Umbilical cord (tissue), 1 donor: ENCODE measurements at regions not wholly inside any gene's neighbourhood (a gene's known extent, or its start where the extent isn't known, plus 50 kb on each side); places are given as distances from the start of the nearest gene placed in this dataset.
"Not testable (repeated sequence)": the region's sequence is repeated elsewhere in the genome, so short reads cannot be mapped to it uniquely, and the experiment has no call there.

Experiments used
- DNase-seq: peaks from one replicate; pipeline ENCODE4 v3.0.0-alpha.2; 2015; ENCODE audit warnings: low spot score

DNA sequence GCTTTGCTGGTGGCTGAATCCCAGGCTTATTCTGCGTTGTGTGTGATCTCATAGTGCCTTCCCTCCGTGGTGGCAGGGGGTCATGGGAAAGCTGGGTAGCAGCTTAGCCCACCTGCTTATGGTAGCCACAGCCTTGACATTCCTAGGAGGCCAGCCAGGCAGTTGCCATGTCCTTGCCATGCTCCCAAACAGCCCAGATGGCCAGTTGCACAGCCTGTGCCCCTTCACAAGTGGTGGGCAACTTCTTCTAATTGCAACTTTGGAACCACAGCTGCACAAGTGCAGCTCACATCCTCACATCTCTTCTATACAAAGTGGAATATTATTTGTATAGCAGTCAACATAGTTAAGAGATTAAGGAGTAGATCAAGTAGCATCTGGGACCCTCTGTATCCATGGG lies 136.6 kb upstream of the PELI1 start:
- DNase-seq: not testable (repeated sequence)

DNA sequence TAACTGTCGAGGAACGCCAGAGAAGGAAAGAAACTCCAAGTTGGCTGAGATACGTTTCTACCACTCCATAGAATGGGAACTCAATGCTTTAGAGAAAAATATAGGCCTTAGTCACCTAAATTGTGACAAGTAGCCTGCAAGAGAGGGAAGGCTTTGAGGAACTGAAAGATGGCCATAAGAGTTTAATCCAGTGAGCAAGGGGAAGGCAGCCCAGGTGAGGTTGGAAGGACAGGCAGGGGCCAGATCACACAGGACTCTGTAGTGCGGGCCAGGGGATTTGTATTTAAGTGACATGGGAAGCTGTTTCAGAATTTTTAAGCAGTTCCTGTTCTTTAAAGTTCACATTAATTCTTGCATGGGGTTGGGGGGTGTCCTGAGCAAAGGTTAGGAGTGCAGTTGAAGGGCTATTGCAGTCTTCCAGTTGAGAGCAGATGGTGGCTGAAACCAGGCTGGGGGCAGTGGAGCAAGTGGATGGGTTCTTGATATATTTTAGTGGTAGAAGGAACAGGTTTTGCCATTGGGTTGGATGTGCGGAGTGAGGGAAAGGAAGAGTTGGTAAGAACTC lies 138.9 kb upstream of the PELI1 start:
- DNase-seq: no peak

DNA sequence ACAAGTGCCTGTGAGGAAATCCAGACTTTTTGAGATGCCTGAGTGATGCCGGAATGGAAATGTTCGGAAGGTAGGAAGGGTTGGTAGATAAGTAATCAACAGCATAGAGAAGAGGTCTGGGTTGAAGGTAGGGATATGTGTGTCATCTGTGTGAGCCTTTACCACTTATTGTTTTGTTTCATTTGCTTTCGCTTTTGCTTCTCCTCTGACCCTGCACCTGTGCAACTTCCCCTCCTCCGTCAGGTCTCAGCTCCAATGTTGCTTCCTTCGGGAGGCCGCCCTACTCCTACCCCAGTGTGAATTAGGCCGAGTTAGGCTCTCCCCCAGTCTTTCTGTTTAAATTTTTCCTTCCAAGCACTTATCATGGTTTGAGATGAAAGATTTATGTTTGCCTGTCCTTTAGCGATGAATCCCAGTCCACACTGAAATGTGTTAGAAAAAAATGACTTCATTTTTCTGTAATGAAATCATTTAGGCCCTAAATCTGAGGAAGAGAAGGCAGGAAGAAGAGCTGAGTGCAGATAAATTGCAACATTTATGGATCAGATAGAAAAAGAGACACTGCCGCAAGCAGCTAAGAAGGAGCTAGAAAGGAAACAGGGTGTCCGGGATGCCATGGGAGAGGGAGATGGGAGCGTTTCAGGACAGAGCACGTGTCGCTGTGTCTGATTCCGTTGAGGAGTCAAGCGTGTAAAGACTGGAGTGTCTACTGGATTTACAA lies 139.6 kb upstream of the PELI1 start:
- peak; percentile 94 for DNase-seq

DNA sequence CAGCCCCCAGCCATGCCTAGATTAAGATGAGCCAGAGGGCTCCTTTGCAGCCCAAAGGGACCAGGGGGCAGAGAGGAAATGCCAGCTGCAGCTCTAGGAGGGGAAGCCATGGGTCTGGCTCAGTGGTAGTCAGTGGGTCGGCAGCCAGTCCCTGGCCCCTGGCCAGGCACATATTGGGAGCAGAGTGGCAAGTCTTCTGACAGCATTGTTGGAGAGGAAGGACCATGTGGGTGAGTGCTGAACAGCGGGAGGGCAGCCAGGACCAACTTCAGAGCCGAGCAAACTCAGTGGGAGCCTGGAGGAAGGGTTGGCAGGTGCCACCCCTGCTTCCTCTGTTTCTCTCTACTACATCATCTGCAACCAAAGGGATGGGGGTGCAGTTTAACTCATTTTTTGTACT lies 140.5 kb upstream of the PELI1 start:
- no peak for DNase-seq

DNA sequence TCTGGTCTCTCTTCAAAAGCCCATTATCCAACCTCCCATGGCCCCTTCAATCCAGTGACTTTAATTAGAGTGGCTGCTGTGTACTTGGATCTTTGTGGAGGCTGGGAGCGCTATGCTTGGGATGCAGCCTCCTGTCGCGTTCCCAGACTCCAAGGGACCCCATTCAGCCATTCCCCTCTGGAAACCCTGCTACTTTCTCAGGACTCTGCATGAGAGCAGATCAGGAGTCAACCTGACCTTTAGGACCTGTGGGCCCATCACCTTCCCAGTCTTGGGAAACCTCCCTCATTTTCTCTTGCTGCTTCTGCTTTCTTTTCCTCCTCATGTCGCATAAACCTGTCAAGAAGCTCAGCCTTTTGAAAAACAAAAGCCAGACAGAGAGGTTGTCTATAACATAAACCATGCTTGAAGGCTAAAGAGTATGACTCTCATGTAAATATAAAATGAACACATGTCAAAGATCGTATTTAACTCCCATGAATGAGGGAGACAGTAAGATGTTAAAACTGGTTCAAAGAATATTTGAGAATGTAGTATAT lies 143.1 kb upstream of the PELI1 start:
- peak; percentile 65 for DNase-seq

DNA sequence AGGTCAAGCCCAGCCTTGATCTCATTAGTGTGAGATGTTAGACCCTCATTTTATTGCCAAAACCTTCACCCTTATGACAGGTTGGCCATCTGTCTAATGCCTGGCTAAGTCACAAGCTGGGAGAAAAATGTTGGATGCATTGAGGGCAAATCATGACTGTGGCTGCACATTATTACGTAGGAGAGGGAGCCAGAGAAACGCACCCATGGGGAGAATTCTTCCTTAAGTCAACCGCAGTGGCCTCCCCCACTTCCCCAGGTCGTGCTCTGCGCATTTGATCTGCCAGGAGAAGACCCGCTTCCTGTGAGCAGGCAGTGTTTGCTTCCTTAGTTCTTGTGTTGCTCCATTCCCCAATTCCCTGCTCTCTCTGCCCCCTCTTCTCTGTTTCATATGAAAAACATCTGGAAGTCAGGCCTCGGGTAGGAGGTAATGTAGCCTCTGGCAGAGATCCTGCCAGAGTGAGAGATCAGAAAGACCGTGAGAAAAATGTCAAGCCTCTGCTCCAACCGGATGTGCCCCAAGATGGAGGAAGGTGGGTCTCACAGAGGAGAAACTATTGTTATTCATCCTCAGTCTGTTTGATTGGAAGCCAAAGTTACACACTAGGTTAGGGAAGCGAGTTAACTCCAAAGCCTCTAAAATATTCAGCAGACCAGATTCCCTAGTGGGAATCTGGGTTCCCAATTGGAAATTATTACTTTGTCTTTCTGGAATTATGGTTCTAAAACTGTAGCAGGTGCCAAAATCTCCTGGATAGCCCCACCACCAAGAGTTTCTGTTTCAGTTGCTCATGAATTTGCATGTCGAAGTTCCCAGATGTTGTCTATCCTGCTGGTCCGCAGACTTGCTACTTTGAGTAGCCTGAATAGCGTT lies 144.3 kb upstream of the PELI1 start:
- DNase-seq: peak; percentile 68

DNA sequence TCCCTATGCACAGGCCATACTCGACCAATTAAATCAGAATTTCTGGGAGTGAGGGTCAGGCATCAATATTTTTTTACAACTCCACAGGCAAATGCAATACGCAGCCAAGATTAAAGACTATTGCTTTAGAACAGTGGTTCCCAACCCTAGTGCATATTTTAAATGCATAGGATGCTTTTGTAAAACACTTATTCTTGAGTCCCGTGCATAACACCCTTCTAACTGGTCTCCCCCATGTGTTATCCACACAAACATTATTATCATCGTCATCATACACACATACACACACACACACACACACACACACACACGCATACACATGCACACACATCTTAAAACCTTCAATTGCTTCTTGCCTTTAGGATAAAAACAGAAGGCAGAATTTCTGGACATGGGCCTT lies 145.0 kb upstream of the PELI1 start:
- DNase-seq: no peak

DNA sequence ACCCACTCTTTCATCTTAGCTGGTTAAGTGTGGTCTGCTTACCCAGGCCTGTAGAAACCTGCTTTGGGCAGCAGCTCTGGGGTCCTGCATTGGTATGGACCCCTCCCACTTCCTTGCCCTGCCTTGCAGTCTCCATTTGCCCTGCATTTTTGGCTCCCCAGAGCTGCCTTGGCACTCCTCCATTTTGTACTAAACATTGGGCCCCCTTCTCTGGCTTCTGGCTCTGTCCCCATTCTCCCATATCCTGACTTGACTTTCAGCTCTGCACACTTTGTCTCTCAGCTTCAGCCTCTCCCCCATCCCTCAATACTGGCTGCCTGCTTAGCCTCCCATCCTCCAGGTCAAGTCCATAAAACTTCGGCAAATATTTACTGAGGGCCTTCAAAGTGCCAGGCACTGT lies 145.5 kb upstream of the PELI1 start:
- DNase-seq: no peak

DNA sequence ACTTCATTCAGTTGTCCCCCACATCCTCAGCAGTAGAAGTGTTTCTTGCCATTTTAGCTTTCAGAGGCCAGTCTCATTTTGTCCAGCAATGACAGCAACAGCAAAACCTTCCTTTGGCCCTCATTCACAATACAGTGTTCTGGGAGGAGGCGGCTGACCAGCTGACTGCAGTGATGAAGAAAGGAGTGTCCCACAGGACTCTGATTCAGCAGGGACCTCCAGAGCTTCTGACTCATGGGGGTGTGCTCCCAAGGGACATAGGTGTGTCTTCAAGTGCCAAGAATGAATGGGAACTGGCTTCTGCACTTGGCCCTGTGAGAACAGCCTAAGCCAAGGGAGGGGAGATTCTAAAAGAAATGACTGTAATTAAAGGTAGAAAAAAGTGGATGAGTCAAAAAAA lies 147.0 kb upstream of the PELI1 start:
- DNase-seq: no peak

DNA sequence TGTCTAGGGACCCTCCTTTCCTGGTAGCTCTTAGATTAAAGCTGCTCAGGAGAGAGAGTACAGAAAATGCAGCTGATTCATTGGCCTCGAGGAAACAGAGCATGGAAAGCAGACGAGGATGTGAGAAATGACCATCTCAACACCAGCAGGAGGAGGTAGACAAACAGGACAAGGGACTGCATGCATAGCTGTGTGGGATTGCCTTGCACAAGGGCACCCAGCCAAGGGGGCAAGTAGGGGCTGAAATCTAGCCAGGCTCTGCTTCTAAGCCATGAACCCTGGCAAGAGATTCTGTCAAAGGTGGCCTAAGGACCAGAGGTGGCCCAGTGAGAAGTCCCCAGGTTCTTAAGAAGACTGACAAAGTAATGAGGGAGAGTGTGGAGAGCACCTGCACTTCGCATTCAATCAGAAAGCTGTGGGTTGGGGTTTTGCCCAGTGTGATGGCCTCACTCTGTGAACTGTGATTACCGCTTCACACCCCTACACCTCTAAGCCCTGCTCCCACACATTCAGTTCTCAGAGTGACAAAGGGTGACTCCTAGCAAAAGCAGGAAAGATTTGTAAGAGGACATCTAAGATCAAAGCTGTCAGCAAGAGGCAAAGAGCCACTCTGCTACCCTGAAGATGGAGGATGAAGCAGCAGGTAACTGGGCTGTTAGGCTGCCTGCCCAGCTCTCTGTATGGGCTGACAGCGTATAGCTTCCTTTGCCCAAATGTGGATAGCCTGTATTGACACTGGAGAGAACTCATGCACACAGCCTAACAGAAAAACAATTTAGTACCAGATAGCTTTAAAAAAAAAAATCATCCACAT lies 151.3 kb upstream of the PELI1 start:
- no peak for DNase-seq

DNA sequence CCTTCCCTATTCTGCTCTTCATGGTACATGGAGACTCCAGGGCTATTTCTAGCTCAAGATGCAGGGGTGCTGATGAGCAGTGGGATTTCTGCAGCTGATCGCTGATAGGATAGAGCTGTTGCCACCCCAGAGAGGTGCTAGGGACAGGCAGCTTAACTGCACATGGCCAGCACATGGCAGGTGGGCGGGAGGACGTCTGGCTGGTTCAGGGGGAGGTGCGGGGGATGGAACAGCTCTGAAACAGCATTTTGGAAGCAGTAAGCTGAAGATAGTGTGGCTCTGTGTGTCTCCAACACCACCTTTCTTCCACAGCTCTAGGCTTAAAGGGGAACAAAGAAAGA lies 151.9 kb upstream of the PELI1 start:
- peak; percentile 23 for DNase-seq

DNA sequence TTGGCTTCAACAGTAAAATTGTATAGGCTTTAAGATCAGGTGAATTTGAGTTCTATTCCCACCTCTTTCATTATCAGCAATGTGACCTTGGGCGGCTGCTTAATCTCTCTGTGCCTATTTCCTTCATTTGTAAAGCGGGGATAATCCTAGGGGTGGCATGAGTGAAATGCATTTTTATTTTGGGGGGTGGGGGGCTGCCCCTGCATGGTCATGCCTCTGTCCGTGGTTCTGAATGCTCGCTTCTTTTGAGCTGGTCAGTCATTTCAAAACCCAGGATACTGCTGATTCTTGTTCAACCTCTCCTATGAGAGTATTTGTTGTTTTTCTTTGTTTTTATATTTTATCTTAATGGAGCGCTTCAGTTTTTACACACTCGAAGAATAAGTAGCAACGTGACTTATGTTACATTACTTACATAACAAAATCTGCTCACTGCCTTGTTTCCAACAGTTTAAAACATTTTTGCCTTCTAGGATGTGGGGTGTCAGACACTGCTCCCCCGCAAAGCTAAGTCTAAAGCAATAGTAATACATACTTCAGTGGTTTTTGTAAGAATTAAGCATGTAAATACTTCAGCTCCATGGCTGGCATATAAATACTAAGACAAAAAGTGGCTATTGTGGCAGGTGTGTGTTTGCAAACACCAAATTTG lies 152.6 kb upstream of the PELI1 start:
- DNase-seq: no peak

DNA sequence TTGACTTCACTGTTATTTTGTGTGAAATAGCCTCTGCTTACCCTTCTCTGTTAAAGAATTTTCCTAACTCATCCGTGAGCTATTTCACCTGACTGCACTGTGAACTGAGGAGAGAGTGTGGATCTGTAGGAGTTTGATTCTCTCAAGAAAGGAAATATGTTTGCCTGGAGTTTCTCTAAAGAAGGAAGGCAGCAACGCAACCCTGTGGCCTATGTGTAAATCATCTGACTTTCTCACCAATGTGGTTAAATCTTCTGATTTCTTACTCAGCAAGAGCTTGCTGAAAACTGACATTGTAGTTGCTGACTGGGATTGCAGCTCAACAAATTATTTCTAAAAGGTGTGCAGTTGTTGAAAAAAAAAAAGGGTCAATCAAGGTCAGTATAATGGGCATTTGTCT lies 153.9 kb upstream of the PELI1 start:
- no peak for DNase-seq

DNA sequence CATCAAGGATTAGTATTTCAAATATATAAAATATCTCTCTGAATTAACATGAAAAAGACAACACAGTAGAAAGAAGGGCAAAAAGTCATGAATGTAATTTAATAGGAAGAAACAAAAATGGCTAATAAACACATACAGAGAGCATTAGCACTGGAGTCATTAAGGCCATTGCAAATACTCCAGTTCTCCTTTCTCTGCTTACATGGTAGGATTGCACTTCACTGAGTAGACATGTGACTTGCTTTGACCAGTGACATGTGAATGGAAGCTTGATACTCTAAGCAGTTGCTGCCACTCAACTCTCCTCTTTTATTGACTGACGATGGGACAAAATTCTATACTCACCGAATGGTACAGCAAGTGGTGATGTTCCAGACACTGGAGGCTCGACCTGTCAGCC lies 153.9 kb upstream of the LGALSL start:
- no peak for DNase-seq

DNA sequence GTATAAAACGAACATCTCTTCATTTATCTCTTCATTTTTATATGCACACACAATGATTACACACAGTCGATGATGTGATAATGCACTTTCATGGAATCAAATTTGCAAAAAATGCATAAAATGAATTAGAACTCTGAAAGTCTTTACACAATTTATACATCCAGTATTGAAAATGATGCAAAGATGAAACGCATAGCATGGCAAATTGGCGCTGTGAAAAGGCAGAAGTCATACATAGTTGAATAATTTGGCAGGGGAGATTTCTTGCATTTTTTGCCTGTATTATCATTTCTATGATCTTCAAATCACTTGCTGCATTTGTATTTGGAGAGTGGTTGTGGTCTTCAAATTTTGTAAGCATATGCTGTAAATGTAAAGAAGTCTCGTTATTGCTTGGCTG lies 150.7 kb upstream of the LGALSL start:
- DNase-seq: no peak

DNA sequence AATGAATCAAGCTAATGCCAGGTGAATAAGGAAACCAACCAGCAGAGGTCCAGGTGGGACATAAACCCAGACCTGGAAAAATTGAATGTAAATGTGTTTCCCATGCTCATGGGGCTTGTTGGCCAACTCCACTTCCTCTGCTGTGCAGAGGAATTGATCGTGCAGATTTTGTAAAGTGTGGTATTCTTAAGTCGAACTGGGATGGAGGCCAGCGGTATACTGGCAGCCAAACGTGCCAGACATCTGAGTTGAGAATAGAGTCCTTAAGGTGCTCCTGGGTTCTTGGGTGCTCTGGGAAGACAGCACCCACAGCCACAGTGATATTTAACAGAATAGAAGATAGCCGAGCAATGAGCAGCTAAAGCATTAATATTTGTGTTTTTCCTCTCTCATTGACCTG lies 146.5 kb upstream of the LGALSL start:
- no peak for DNase-seq

DNA sequence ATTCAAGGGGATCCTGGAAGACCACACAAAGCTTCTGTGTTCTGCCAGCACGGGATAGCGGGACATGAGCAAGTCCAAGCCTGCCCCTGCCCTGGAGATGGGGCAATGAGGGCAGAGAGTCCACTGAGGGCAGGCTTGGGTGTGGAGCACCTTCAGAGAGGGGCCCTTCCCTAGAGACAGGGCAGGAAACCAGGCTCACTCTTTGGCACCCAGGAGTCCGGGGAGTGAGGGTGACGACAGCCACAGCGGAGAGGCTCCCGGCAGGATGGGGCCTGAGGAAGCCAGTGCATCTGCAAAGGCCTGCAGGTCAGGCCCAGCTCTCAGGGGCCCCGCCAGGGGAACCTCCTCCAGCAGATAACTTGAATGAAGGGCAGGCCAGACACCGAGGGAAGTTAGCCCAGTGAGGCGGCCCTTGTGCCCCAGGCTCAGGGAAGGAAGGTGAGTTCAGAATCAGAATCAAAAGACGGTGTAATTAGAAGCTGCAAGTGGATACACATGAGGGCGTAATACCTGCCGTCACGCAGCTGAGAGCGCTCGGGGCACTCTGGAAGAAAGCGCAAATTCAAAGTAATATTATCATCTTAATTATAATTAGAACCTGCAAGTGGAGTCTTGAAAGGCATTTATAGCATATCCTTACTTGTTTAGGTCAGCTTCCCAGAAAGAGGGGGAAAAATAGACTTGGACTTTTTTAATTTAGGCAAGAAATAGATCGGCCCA lies 142.6 kb upstream of the LGALSL start:
- DNase-seq: no peak

DNA sequence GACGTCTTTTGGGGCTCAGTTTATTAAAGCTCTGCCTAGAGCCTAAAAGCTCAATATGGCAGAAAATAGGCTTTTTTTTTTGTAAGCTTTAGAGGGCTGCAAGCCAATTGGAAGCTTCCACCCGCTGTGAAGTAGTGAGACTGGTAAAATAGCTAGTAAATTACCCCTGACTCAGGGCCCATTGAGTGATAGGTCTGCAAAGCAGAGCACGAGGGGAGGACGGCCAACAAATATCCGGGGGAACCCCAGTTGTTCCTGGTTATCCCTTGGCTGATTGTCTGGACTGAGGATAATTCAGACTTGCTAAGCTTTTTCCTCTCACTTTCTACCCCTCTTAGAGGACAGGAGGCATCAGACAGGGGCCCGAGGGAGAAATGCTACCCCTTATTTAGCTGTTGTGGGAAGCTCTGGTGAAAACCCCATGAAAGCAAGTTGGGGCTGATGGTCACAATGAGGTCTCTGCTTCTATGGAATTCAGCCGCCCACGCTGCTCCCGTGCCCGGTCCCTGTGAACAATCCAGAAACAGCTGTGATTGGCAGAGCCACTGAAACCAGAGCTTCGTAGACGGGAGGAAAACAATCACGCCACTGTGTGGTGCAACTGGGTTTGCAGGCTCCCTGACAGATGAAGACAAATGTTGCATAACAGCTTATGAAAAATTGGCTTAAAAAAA lies 141.9 kb upstream of the LGALSL start:
- DNase-seq: peak; percentile 89

DNA sequence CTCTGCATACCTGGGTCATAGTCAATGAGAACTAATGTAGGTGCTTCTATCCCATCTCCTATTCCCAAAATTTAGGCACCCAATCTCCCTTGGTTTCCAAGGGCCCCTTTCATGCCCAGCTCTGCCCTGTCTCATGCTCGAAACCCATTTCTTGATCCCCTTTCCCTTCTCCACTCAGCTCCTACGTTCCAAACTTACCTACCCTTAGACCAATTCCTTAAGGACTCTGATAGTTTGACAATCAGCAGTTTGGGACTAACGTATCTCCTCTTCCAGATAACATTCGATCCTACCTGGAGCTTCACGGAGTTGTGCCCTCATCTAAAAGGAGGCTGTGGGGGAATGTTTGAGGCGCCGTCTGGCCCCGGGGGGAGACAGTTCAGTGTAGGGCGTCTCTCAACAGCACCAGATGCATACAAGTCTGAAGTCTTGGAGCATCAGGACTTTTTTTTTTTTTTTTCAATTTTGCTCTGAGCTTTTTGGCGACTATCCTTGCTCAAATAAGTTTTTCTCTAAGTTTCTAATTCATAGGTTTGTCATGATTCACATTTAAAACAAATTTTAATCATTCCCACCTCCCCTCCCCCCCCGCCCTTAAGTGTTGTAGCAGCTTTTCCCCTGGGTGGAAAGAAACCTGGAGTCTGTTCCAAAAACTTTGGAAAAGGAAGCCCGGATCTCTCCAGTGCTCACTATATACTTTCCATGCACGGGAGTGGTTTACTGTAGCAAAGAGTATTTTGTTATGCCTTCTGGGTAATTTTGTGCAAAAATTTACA lies 141.2 kb upstream of the LGALSL start:
- DNase-seq: no peak
